HCT116 (cell line): ENCODE measurements at regions not wholly inside any gene's neighbourhood (a gene's known extent, or its start where the extent isn't known, plus 50 kb on each side); places are given as distances from the start of the nearest gene placed in this dataset.

ENCODE experiments used
- ATAC-seq: fragments of 200-7000 bp; cut with Tn5 transposase; 2 replicates; pipeline ENCODE4 v1.9.1; 2020; ENCODE audit warnings: mild to moderate bottlenecking, moderate library complexity
- BruUV-seq: library from RNA; stranded (reverse); fragments of 400-500 nt; replicated peaks from 2 replicates; lab custom pipeline; 2021; lab: Mats Ljungman, UMichigan
- CTCF ChIA-PET: fragments of 300-600 bp; sonication (Branson Sonifier 250); formaldehyde crosslinking; loops from one replicate; lab custom pipeline; 2021; ENCODE audit warnings: antibody characterized with exemption; lab: Charles Lee
- POLR2A ChIA-PET: fragments of 300-600, 350-600 bp; sonication (Branson Sonifier 250); formaldehyde crosslinking; loops from one replicate; lab custom pipeline; 2021; ENCODE audit warnings: antibody characterized with exemption; lab: Charles Lee
- RAD21 ChIA-PET, 2 experiments: fragments of 300-600 bp; sonication (Branson Sonifier 250); formaldehyde crosslinking; loops; one replicate each; lab custom pipeline; 2023; ENCODE audit warnings: low total read pairs in 2 of 2; ENCODE audit not compliant: uncharacterized antibody in 2 of 2, unreplicated experiment in 2 of 2, low non-redundant PET in 1 of 2; lab: Charles Lee
- DNase-seq: peaks from one replicate; pipeline ENCODE4 v3.0.0-alpha.2; 2010; ENCODE audit warnings: low read depth, low spot score
- H2AFZ ChIP-seq: fragments of 200-600 bp; shearing (Covaris generic), sonication (generic); 2 replicates; pipeline ENCODE4 v1.6.1; 2017; ENCODE audit warnings: low read depth, mixed run types, mixed read lengths, antibody characterized with exemption, low read length; ENCODE audit not compliant: poor library complexity, severe bottlenecking
- H3K27ac ChIP-seq: 2 replicates; pipeline ENCODE4 v1.5.1; 2012; ENCODE audit warnings: low read depth, low read length
- H3K27me3 ChIP-seq: fragments of 200-600 bp; sonication (generic); 2 replicates; pipeline ENCODE4 v1.6.1; 2016; ENCODE audit warnings: mixed run types, low read length, mixed read lengths; ENCODE audit not compliant: insufficient read depth
- H3K36me3 ChIP-seq, 2 experiments: fragments of 200-500 bp in 1 of 2; fragments of 200-600 bp in 1 of 2; sonication (Bioruptor generic) in 1 of 2; sonication (generic) in 1 of 2; 2 replicates each; pipeline versions ENCODE4 v1.5.1 to v1.6.1; 2014 to 2016; ENCODE audit warnings: low read length in 2 of 2, inconsistent platforms in 1 of 2, mixed read lengths in 1 of 2, mixed run types in 1 of 2; ENCODE audit not compliant: insufficient read depth in 2 of 2, control insufficient read depth in 1 of 2
- H3K4me1 ChIP-seq, 2 experiments: fragments of 200-600 bp in 1 of 2; sonication (generic) in 1 of 2; 2 replicates each; pipeline versions ENCODE4 v1.5.1 to v1.6.1; 2012 to 2017; ENCODE audit warnings: low read length in 2 of 2, inconsistent platforms in 1 of 2, mild to moderate bottlenecking in 1 of 2, mixed read lengths in 1 of 2, mixed run types in 1 of 2, moderate library complexity in 1 of 2; ENCODE audit not compliant: insufficient read depth in 2 of 2, control insufficient read depth in 1 of 2
- H3K4me2 ChIP-seq: fragments of 200-600 bp; sonication (generic); 2 replicates; pipeline ENCODE4 v1.6.1; 2017; ENCODE audit warnings: mixed run types, low read length, mixed read lengths
- H3K4me3 ChIP-seq, 2 experiments: fragments of 200-600 bp in 1 of 2; sonication (generic) in 1 of 2; replicated peaks in 1 of 2; 2 replicates each; pipeline ENCODE4 v1.5.1; 2011 to 2016; ENCODE audit warnings: low read length in 2 of 2, control low read depth in 1 of 2, low read depth in 1 of 2, mild to moderate bottlenecking in 1 of 2, mixed read lengths in 1 of 2, mixed run types in 1 of 2
- H3K79me2 ChIP-seq: fragments of 200-600 bp; sonication (generic); 2 replicates; pipeline ENCODE4 v1.6.1; 2017; ENCODE audit warnings: mild to moderate bottlenecking, mixed run types, low read length, moderate library complexity, mixed read lengths; ENCODE audit not compliant: insufficient read depth
- H3K9ac ChIP-seq: fragments of 200-600 bp; sonication (generic); 2 replicates; pipeline ENCODE4 v1.6.1; 2016; ENCODE audit warnings: low read length, mixed read lengths
- H3K9me2 ChIP-seq: fragments of 200-600 bp; sonication (generic), shearing (Covaris generic); 2 replicates; pipeline ENCODE4 v1.6.1; 2017; ENCODE audit warnings: mixed run types, mild to moderate bottlenecking, moderate library complexity; ENCODE audit not compliant: insufficient read depth
- H3K9me3 ChIP-seq, 2 experiments: fragments of 200-500 bp in 1 of 2; fragments of 200-600 bp in 1 of 2; sonication (Bioruptor generic) in 1 of 2; sonication (generic) in 1 of 2; 2 replicates each; pipeline ENCODE4 v1.6.1; 2014 to 2017; ENCODE audit warnings: low read length in 2 of 2, mixed read lengths in 2 of 2, inconsistent platforms in 1 of 2, low read depth in 1 of 2, mild to moderate bottlenecking in 1 of 2, mixed run types in 1 of 2, moderate library complexity in 1 of 2; ENCODE audit not compliant: control insufficient read depth in 1 of 2, insufficient read depth in 1 of 2
- H4K20me1 ChIP-seq: fragments of 200-600 bp; sonication (generic), shearing (Covaris generic); 2 replicates; pipeline ENCODE4 v1.6.1; 2017; ENCODE audit warnings: mixed run types, mild to moderate bottlenecking, moderate library complexity; ENCODE audit not compliant: insufficient read depth
- ATF3 ChIP-seq: IDR thresholded peaks from 2 replicates; pipeline ENCODE4 v1.6.1; 2012
- ELF1 ChIP-seq: IDR thresholded peaks from 2 replicates; pipeline ENCODE4 v1.6.1; 2012; ENCODE audit warnings: low read depth, borderline replicate concordance
- FOSL1 ChIP-seq: IDR thresholded peaks from 2 replicates; pipeline ENCODE4 v1.6.1; 2012; ENCODE audit warnings: low read depth
- POLR2AphosphoS5 ChIP-seq: IDR thresholded peaks from 2 replicates; pipeline ENCODE4 v1.6.1; 2011; ENCODE audit warnings: mild to moderate bottlenecking, low read depth, low read length, moderate library complexity
- SIN3A ChIP-seq: IDR thresholded peaks from 2 replicates; pipeline ENCODE4 v1.6.1; 2012; ENCODE audit warnings: low read depth
- TCF7L2 ChIP-seq: IDR thresholded peaks from 2 replicates; pipeline ENCODE4 v1.7.0; 2011; ENCODE audit warnings: borderline replicate concordance, inconsistent platforms; ENCODE audit not compliant: insufficient read depth, insufficient read length; ENCODE audit errors: extremely low read depth
- YY1 ChIP-seq: IDR thresholded peaks from 2 replicates; pipeline ENCODE4 v1.6.1; 2011; ENCODE audit warnings: low read length, low read depth, moderate library complexity, mild to moderate bottlenecking; ENCODE audit not compliant: insufficient replicate concordance; ENCODE audit errors: extremely low read depth
- ZNF274 ChIP-seq: fragments of 200-500 bp; sonication (Bioruptor generic); IDR thresholded peaks from 2 replicates; pipeline ENCODE4 v1.6.1; 2014; ENCODE audit warnings: mild to moderate bottlenecking, low read depth, low read length, inconsistent platforms
- intact Hi-C: fragments of 100-400 bp; cut with micrococcal nuclease; formaldehyde crosslinking; loops from 2 replicates; pipeline ENCODE4 v1.10.0; 2022

- Histone ChIP-seq H3K27ac (no peak overlapping the region), H4K20me1 (no peaks in the 10 kb centered on the region), H3K4me3 (no peak overlapping the region), H3K27me3 (no peaks in the 10 kb centered on the region), H2AFZ (peak overlapping the region; percentile 2), H3K9me3 (no peaks in the 10 kb centered on the region), H3K4me2 (no peak overlapping the region), H3K9ac (no peak overlapping the region), H3K79me2 (no peaks in the 10 kb centered on the region), H3K9me2 (no peaks in the 10 kb centered on the region), H3K36me3 (no peaks in the 10 kb centered on the region), H3K4me1 (peaks cover 14 to 15% of the 10 kb centered on the region in 2 experiments)
- CTCF ChIA-PET, result no interaction called here
- no peak for ATAC-seq
- RAD21 ChIA-PET, result no interaction called here
- intact Hi-C loops, result no loop called here
- TF ChIP-seq ATF3 (no peak), TCF7L2 (no peak)
- no peak for DNase-seq
- POLR2A ChIA-PET, result interaction anchor here (0.5 kb wide), 1 partner anchor 8 kb away, joined by 3 read pairs; no protein-coding TSS in a partner anchor
- BruUV-seq, result no TSS peak
Measured at GRCh38 chr1:204001166-204001901, 71.6 kb upstream of the SOX13 start.

GRCh38 chr1:204002614-204003013, 70.3 kb upstream of the SOX13 start:
- intact Hi-C loops, result no loop called here
- ChIA-PET RAD21 (no interaction called here), CTCF (no interaction called here), POLR2A (no interaction called here)
- no peak overlapping the region for H3K4me3 ChIP-seq
- H3K27ac ChIP-seq, result no peak overlapping the region
- DNase-seq, result no peak
- no peaks in the 10 kb centered on the region for H3K79me2 ChIP-seq
- H2AFZ ChIP-seq, result no peak overlapping the region
- no TSS peak for BruUV-seq
- no peak overlapping the region for H3K4me2 ChIP-seq
- no peak overlapping the region for H3K9ac ChIP-seq
- ATAC-seq, result no peak
- no peaks in the 10 kb centered on the region for H4K20me1 ChIP-seq
- no peaks in the 10 kb centered on the region for H3K36me3 ChIP-seq
- no peaks in the 10 kb centered on the region for H3K9me2 ChIP-seq
- no peaks in the 10 kb centered on the region for H3K27me3 ChIP-seq
- H3K4me1 ChIP-seq, result peaks cover 14 to 15% of the 10 kb centered on the region in 2 experiments
- TF ChIP-seq ATF3 (no peak), FOSL1 (no peak), ELF1 (no peak), SIN3A (no peak), YY1 (no peak), POLR2AphosphoS5 (no peak), ZNF274 (no peak)
- H3K9me3 ChIP-seq, result no peaks in the 10 kb centered on the region
